ENCODE measurements at regions not wholly inside any gene's neighbourhood (a gene's known extent, or its start where the extent isn't known, plus 50 kb on each side); places are given as distances from the start of the nearest gene placed in this dataset.

DNA sequence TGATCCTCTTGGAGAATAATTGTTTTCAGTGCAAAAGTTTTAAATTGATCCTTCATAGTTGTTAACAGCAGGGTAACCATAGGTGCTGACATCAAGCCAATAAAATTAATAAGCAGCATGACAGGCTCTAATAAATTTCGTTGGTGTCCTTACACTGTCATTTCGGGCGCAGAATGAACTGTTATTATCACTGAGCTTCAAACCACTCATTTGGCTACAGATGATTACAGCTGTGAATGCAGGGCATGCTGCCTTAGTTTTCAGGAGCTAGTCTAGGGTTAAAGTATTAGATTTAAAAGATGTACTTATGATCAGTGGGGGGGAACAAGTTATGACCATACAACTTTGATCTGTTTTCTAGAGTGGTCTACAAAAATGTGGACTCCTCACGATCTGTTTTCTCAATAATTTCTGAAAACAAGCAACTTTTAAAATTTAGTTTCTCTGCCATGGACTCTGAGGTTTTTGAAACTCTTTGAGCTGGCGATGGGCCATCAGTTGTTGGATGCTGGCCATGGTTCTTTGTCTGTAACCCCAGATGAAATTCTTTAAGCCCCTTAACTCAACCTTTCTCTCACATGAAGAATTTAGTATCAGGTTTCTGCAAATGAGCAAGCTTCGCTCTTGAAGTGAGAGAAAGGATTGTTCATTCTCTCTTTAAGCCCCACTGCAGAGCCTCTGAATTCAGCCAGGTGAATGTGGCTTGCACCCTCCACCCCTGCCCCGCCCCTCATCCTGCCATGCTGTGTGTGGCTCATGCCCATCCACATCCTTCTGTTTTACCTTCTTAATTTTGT, 99.1 kb upstream of the MTHFD1L start:
- TF ChIP-seq POLR2A (IDR thresholded peaks at IDR 0.05; ENCODE audit: low read depth) (no peak), EP300 (IDR thresholded peaks at IDR 0.05) (no peak), POLR2AphosphoS5 (IDR thresholded peaks at IDR 0.05) (no peak)
- TF ChIP-seq, protein P1, sequence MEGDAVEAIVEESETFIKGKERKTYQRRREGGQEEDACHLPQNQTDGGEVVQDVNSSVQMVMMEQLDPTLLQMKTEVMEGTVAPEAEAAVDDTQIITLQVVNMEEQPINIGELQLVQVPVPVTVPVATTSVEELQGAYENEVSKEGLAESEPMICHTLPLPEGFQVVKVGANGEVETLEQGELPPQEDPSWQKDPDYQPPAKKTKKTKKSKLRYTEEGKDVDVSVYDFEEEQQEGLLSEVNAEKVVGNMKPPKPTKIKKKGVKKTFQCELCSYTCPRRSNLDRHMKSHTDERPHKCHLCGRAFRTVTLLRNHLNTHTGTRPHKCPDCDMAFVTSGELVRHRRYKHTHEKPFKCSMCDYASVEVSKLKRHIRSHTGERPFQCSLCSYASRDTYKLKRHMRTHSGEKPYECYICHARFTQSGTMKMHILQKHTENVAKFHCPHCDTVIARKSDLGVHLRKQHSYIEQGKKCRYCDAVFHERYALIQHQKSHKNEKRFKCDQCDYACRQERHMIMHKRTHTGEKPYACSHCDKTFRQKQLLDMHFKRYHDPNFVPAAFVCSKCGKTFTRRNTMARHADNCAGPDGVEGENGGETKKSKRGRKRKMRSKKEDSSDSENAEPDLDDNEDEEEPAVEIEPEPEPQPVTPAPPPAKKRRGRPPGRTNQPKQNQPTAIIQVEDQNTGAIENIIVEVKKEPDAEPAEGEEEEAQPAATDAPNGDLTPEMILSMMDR (IDR thresholded peaks at IDR 0.05), result no peak
